ENCODE measurements at regions not wholly inside any gene's neighbourhood (a gene's known extent, or its start where the extent isn't known, plus 50 kb on each side); places are given as distances from the start of the nearest gene placed in this dataset.
"Not testable (repeated sequence)": the region's sequence is repeated elsewhere in the genome, so short reads cannot be mapped to it uniquely, and the experiment has no call there.

DNA sequence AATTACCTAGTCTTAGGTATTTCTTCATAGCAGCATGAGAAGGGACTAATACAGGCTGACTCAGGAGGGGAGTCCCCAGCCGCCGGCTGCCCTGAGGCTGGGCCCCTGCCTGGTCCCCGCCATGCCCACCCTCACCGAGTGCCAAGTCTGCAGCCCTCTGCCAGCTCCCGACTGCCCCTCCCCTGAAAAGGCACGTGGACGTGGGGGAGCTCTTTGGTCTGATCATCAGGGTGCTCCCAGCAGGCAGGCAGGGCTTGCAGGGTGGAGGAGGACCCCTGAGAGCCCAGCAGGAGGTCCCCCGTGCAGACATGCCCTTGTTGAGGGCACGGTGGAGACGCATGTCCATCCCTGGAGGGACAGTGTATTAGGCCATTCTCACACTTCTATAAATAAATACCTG lies 110.9 kb downstream of the UNCX start:
- DNase-seq = no peak

DNA sequence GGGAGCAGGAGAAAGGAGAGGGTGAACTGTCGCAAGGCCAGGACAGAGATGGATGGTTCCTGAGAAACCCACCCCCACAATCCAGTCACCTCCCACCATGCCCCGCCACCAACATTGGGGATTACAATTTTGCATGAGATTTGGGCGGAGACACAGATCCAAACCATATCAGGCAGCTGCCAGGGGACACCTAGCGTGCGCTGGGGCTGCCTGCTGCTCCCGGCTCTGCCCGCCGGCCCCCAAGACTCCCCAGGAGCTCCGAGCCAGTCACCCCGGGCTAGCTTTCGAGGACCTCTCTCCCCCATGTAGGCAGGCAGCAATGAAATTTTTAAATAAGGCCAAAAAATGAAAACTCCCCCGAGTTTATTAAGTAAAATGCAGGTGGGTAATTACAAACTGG lies 111.7 kb downstream of the UNCX start:
- no peak for DNase-seq

DNA sequence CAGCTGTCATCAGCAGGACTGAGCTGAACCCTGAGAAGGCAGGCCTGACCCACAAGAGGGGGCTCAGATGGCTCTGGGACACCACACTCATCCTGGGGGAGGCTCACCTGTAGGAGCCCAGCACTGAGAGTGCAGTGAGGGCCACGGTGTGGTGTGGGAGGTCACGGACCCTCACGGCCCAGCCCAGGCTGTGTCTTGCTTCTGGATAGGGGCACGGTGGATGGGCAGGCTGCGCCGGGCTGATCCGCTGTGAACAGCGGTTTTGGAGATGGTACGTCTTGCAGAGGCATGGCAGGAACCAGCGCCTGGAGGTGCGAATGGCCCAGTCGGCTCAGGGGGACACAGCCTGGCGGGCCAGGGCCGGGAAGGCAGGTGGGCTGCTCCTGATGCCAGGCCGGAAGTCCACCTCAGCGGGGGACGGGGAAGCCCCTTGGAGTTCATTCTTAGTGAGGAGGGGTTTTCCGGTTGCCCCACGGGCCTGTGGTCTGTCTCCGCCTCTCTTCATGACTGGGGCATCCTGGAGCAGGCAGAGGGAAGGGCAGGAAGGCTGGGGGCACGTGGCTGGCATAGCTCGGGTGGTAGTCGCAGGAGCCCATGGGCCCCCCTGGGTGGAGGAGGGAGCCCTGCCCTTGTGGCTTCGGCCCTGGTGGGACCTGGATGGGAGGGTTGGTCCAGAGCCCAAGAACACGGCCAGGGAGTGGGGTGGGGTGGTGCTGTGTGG lies 112.5 kb downstream of the UNCX start:
- DNase-seq = no peak

DNA sequence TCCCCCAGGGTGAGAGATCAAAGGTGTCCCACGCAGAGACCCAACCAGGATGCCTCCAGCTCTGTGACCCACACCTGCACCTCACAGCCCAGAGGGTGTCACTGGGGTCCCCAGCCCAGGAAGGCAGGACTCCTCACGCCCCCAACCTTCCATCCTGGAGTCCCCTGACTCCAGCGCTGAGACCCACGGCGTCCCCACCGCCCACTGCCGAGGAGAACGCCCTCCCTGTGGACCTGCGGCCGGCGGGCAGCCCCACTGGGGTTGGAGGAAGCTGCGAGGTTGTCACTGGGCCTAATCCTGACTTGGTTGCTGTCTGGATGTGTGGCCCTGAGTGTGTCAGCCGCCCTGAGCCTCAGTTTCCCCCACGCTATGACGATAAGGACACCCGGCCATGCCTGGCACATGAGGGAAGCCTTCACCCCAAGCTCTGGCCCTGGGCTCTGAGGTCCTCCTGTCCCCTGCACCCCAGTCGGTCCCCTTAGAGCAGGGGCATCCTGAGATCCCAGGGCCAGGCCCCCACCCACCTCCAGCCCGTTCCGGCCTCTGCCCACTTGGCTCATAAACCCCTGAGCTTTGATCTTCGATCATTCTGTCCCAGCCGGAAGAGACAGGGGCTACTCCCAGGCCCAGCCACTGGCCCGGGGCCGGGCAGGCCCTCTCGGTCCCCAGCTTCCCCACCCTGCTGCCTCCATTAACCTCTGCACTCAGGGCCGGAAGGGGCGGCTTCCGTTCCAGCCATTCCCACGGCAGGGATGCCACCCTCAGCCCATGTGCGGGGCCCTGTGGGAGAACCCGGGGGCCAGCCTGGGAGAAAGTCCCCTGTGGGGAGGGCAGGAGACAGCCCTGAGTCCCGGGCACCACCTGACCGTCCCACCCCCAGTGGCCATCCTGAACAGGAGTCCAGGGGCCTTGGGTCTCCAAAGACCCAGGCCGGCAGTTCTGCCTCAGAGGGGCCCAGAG lies 113.2 kb downstream of the MICALL2 start:
- DNase-seq = no peak

DNA sequence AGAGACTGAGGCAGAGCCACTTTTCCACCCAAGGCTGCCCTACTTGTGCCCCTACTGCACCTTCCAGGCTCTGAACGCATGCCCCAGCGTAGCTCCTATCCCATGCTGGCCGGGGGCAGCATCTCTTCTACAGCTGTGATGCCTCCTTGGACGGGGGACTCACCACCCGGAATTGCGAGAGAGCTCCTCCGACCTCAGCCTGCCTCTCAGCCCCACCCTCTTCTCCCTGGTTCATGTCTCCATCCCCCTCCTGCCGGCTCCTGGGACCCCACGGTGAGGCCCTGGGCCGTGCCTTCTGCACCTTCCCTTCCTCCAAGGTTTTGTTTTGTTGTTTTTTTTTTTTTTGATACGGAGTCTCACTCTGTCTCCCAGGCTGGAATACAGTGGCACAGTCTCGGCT lies 112.4 kb downstream of the MICALL2 start:
- no peak for DNase-seq

DNA sequence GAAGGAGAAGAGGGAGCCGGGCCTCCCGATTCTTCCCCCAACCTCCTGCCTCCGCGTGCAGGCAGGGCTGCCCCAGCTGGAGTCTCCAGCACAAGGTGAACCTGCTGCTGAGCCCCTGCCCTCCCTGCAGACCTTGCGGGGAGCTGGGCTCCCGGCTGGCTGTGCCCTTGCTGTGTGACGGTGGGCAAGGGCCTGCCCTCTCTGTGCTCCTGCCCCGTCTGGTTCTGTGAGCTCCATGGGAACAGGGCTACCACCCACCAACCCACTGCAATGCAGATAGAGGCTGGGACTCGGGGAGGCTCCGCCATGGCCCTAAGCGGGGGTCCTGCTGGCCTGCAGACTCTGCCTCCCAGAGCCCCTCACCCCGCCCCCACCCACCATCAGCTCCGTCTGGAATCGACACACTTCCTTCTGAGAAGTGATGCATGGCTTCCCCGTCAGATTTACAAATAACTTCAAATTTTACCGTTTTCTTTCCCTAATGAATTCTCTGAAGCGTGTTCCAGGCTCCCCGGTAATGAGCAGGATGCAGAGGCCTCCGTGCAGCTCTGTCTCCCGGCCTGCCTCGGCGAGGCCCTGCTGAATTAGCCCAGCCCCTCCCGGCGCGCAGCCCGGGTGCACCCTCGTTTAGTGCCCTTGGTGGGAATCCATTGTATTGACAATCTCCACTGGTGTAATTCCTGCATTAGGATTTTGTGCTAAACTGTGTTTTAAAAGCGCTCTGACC lies 111.0 kb downstream of the MICALL2 start:
- DNase-seq = no peak

DNA sequence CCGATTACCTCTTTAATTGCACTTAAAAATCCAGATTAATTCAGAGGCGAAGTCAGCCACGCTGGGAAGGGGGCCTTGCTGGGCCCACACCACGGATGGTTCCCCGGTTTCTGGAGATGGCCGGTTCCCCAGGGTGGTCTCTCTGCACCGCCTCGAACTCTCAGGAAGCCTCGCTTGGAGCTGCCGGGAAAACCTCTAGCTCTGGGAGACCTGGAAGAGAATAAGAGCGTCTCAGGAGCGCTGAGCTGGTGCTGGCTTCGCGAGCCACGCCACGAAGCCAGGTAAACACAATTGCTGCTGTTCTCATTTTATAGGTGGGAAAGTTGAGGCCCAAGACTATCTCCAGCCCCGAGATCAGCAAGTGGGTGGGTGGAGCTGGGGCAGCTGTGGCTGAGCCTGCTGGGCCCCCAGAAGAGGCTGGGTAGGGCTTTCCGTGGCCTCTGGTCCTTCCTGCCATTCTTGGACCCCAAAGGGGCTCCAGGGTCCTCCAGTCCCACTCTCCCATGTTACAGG lies 110.4 kb downstream of the MICALL2 start:
- DNase-seq = no peak

DNA sequence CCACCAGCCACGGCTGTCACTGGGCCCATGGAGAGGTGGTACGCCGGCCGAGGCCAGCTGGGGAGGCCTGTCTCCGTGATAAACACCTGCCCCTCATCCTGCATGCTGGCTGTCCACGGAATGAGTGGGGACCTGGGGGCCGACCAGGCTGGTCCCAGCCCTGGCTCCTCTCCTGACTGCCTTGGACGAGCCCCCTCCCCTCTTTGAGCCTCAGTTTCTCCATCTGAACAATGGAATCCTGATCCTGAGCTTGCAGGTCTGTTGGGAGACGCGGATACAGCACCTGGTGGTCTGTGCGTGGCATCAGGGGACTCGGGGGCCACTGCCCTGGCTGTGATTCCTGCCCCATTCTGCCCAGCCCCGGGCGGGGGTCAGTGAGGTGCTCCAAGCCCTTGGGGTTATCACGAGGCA lies 109.9 kb downstream of the MICALL2 start:
- DNase-seq = no peak

DNA sequence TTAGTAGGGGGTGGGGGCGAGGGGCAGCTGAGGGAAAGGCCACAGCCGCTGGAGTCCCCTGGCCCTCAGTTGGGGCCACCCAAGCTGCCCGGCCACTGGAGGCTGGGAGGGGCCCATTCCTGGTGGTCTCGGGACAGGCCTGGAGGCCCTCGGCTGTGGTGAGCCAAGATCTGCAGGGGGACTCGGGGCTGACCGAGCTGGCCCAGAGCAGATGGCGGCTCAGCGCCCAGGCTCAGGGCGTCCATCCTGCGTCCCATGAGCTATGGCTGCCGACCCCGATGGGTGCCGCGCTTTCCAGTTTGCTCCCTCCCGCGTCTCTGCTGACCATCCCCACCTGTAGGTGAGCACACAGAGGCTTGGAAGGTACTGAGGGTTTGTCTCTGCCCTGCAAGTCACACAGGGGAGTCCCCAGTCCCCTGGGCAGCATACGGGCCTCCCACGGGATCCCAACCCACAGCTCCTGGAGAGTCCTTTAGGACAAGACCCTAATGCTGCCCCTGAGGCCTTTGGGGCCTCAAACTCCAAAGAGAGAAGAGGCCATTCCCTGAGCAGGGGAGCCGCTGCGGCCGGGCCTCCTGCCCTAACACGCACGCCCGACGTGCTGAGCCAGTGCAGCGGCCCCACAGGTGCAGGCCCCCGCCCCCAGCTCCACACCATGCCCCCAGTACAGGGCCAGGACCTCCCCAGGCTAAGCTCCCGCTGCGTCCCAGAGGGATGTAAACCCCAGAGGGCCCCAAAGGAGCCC lies 107.2 kb downstream of the MICALL2 start:
- no peak for DNase-seq

DNA sequence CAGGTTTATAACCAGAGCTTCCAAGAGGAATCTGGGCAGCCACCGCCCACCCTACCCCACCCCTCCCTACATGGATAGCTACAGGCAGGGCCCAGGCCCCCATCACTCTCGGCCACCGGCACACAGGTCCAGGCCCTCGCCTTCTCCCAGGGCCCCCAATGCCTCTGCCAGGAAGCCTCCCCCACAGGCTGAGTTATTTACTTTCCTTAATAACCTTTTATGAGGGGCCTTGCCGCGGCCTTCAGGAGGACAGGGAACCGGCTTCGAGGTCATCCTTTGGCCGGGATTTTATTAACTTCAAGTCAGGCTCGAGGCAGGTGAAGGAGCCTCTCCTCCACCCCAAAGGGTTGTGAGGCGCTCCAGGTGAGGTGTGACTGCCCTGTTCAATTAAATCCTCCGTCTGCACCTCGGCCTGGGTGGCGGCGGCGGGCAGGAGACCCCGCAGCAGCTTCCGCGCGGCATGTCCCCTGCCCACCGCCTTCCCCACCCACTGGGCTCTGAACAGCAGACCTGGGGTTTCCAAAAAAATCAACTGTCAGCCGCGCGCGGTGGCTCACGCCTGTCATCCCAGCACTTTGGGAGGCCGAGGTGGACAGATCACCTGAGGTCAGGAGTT lies 106.5 kb downstream of the MICALL2 start:
- no peak for DNase-seq

DNA sequence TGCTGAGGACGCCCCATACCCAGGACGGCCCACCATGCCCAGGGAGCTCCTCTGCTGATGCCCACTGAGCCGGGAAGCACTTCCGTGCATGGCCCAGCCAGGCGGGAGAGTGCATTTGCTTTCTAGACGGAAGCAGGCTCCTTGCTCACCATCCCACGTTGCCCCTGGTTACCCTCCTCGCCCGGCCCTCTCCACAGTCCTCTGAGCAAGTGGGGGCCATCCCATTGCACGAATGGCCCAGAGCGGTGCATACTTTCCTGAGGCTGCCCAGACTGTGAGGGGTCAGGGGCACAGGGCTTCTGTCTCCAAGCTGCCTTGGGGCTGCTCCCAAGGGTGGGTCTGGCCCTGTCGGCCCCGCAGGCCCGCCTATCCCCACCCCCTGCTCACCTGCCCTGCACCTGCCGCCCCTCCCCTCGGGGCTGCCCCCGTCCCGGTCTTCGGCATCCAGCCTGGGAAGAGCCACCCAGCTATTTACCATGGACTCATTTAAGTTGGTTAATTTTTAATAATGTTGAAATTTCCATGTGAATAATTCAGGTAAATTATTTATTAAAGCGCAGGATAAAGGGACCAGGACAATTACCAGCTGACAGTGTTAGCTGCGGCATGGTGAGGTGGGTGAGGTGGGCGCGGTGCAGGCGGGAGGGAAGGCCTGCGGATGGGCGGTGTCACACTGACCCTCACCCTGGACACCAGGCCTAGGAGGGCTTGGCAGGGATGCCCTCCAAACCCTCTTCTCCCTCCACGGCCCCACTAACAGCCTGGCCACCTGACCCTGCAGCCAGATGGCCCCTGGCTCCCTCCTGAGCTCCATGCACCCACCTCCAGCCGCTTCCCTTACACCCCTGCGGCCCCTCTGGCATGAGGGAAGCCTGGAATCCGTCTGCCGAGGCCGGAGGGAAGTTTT lies 104.4 kb downstream of the MICALL2 start:
- no peak for DNase-seq

DNA sequence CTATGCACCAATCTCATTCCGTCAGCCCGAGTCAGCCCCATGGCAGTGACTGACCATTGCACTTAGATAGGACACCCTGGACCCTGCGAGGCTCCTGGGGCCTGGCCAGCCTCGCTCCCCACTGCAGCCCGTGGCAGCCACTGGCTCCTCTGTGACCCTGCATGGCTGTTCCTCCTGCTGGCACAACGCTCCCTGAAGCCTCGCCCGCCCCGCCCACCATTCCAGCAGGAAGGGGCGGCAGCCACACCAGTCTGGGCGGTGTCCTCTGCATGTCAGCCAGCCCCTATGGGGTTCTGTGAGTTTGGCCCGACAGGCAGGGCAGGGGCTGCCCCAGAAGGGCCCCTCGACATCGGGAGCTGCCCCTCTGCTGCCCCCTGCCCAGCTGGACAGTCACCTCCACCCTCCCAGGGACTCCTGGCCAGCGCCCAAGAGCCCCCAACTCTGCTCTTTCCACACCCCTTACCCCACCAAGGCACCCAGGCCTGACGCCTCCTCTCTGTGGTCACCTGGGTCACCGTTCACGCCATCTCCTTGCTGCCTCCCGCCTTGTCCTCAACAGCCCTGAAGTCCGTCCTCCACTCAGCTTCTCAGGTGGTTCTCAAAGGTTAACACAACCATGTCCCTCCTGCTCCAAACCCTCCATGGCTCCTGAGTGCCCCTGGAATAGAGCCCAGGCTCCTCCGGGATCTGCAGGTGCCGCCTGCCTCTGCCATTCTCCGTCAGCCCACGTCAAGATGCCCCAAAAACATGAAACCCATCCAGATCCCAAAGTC lies 103.5 kb downstream of the MICALL2 start:
- DNase-seq = no peak

DNA sequence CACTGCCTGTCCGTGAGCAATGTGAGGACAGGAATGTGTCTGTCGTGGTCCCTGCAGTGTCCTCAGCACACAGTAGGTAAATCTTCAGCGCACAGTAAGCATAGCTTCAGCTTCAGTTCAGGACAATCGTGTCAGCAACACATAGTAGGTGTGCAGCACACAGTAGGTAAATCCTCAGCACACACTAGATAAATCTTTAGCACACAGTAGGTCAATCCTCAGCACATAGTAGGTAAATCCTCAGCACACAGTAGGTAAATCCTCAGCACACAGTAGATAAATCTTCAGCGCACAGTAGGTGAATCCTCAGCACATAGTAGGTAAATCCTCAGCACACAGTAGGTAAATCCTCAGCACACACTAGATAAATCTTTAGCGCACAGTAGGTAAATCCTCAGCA lies 102.4 kb downstream of the MICALL2 start:
- DNase-seq = not testable (repeated sequence)

DNA sequence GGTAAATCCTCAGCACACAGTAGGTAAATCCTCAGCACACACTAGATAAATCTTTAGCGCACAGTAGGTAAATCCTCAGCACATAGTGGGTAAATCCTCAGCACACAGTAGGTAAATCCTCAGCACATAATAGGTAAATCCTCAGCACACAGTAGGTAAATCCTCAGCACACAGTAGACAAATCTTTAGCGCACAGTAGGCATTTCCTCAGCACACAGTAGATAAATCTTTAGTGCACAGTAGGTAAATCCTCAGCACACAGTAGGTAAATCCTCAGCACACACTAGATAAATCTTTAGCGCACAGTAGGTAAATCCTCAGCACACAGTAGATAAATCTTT lies 102.0 kb downstream of the MICALL2 start:
- DNase-seq = not testable (repeated sequence)

DNA sequence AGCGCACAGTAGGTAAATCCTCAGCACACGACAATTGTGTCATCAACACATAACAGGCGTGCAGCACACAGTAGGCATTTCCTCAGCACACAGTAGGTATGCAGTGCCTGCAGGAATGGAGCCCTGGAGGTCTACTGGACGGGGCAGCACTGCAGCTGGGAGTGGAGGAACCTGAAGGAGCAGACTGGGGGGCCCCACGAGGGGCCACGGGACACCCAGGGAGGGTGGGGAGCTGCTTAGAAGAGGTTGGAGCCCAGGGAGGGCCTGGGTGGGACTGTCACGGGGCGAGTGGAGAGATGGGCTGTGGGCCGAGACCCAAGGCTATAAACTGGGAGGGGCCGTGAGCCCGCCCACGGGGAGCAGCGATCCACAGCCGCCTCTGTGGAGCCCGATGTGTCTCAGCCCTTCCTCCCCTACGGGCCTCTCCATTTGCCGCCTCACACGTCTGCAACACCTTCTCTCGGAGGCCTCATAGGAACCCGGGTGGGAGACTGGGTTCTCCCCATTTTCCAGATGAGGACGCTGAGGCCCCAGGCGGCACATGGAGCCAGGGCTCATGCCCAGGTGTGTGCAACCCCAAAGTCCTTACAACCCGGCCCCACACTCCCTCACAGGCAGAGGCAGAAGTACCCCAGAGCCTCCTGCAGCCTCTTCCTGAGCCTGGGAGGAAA lies 101.5 kb downstream of the MICALL2 start:
- DNase-seq = no peak

DNA sequence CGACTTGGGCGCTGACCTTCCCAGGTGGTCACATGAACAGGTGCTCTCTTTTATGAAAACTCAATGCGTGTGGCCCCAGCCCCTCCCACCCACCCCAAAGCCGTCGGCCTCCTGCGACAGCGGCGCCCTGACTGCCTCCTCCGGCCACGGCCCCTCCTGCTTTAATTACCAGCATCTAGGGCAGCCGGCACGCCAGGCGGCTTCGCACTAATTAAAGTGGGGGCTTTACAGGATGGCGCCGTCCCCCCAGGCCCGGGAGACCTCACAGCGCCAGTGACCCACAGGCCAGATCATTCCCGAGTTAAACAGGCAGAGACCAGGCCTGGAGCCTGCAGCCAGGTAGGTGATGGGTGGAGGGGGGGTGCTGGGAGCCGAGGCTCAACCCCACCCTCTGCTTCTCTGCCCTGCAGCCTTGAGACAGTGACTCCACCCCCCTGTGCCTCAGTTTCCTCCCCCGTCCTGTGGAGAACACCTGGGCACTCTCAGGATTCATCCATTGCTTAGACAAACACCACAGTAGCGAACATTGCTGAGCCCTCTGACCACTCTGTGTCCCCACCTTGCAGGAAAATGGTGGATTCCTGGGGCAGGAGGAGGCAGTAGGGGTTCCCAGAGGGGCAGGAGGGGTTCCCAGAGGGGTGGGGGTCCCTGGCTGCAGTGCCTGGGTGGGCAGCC lies 100.8 kb downstream of the MICALL2 start:
- no peak for DNase-seq

DNA sequence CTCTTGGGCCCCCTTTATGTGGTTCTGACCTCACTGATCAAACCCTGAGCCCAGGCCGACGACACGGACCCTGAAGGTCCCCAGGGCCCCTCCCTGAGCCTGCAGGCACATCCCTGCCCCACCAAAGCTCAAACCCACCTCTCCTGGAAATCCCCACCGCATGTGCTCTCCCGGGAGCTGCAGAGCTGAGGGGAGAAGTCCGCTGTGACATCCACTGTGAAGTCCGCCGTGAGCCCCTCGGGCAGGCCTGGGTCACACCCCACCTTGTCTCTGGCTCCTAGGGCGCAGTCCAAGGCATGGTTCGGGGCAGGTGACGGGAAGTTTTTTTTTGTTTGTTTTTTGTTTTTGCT lies 100.2 kb downstream of the MICALL2 start:
- DNase-seq = no peak

DNA sequence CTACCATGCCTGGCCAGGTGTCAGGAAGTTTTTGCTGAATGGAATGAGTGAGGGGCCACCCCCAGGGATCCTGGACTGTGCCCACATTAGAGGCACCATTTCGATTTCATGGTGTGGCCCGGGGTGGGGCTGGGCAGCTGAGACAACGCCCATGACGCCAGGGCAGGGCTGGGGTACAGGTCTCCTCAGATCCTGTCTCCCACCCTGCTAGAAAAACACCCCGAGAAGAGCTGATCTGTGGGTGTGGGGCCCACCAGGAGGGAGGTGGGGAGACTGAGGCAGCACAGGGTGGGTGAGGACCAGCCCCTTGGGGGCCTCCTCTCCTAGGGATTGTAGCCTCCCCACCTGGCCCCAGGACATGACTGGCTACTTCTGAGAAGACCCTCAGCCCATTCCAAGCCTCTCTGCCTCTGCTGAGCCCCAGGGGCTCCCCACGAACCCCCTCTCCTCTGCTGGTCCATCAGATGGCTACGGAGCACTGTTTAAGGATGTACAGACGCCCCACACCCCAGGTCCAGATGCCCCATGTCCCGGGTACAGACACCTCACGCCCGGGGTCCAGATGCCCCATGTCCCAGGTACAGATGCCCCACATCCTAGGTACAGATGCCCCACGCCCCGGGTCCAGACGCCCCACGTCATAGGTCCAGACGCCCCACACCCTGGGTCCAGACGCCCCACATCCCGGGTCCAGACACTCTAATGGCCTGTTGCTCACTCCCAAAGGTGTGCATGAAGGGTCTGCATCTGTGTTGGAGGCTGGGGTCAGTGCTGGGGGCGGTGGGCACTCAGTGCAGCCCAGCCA lies 99.4 kb downstream of the MICALL2 start:
- no peak for DNase-seq
